Mesenchymal stem cell (in vitro differentiated cells and primary cell): ENCODE measurements at regions not wholly inside any gene's neighbourhood (a gene's known extent, or its start where the extent isn't known, plus 50 kb on each side); places are given as distances from the start of the nearest gene placed in this dataset.

Experiments used
- DNase-seq: peaks from one replicate; pipeline ENCODE4 v3.0.0-alpha.2; 2013
- H2AFZ ChIP-seq: one replicate; pipeline ENCODE4 v1.6.1; 2013; ENCODE audit warnings: low read depth, mild to moderate bottlenecking, control low read depth, inconsistent platforms, low read length, moderate library complexity
- H2AK5ac ChIP-seq: 2 replicates; pipeline ENCODE4 v1.6.1; 2013; ENCODE audit warnings: low read length, moderate library complexity, mild to moderate bottlenecking, inconsistent platforms; ENCODE audit not compliant: severe bottlenecking
- H2BK120ac ChIP-seq: one replicate; pipeline ENCODE4 v1.6.1; 2013; ENCODE audit warnings: low read depth, mild to moderate bottlenecking, inconsistent platforms, low read length, moderate library complexity
- H2BK12ac ChIP-seq, 2 experiments: one replicate each; pipeline ENCODE4 v1.6.1; 2013; ENCODE audit warnings: inconsistent platforms in 2 of 2, low read length in 2 of 2, mild to moderate bottlenecking in 2 of 2, moderate library complexity in 2 of 2, control low read depth in 1 of 2
- H2BK15ac ChIP-seq: one replicate; pipeline ENCODE4 v1.6.1; 2013; ENCODE audit warnings: mild to moderate bottlenecking, low read depth, inconsistent platforms; ENCODE audit not compliant: poor library complexity, severe bottlenecking
- H2BK5ac ChIP-seq: 2 replicates; pipeline ENCODE4 v1.6.1; 2013; ENCODE audit warnings: low read depth, mild to moderate bottlenecking, low read length, control low read depth, inconsistent platforms; ENCODE audit not compliant: poor library complexity, severe bottlenecking
- H3K14ac ChIP-seq, 2 experiments: one replicate each; pipeline ENCODE4 v1.6.1; 2013; ENCODE audit warnings: inconsistent platforms in 2 of 2, low read length in 2 of 2, control low read depth in 1 of 2, mild to moderate bottlenecking in 1 of 2, moderate library complexity in 1 of 2
- H3K18ac ChIP-seq, 2 experiments: one replicate each; pipeline ENCODE4 v1.6.1; 2013; ENCODE audit warnings: inconsistent platforms in 2 of 2, low read length in 2 of 2, control low read depth in 1 of 2, low read depth in 1 of 2, mild to moderate bottlenecking in 1 of 2
- H3K23ac ChIP-seq, 2 experiments: one replicate each; pipeline ENCODE4 v1.6.1; 2013; ENCODE audit warnings: inconsistent platforms in 2 of 2, low read length in 2 of 2, mild to moderate bottlenecking in 2 of 2, moderate library complexity in 2 of 2, control low read depth in 1 of 2
- H3K27ac ChIP-seq: 2 replicates; pipeline ENCODE4 v1.5.1; 2013; ENCODE audit warnings: mild to moderate bottlenecking, moderate library complexity, low read length, control low read depth, inconsistent platforms; ENCODE audit not compliant: poor library complexity, severe bottlenecking
- H3K27me3 ChIP-seq, 2 experiments: 2 replicates each; pipeline versions ENCODE4 v1.6.1 to v1.7.0; 2013; ENCODE audit warnings: low read length in 2 of 2, mild to moderate bottlenecking in 2 of 2, moderate library complexity in 2 of 2, control low read depth in 1 of 2, inconsistent platforms in 1 of 2; ENCODE audit not compliant: control insufficient read depth in 1 of 2, insufficient read depth in 1 of 2
- H3K36me3 ChIP-seq, 2 experiments: 2 replicates each; pipeline versions ENCODE4 v1.6.1 to v1.7.0; 2013; ENCODE audit warnings: low read length in 2 of 2, control low read depth in 1 of 2, inconsistent platforms in 1 of 2, low read depth in 1 of 2, mild to moderate bottlenecking in 1 of 2; ENCODE audit not compliant: insufficient read depth in 2 of 2, control insufficient read depth in 1 of 2
- H3K4ac ChIP-seq, 2 experiments: one replicate each; pipeline ENCODE4 v1.6.1; 2013; ENCODE audit warnings: inconsistent platforms in 2 of 2, low read length in 2 of 2, mild to moderate bottlenecking in 2 of 2, moderate library complexity in 2 of 2, control low read depth in 1 of 2, low read depth in 1 of 2
- H3K4me1 ChIP-seq: 2 replicates; pipeline ENCODE4 v1.6.1; 2013; ENCODE audit warnings: low read depth, low read length, control low read depth; ENCODE audit not compliant: control insufficient read depth, insufficient read depth
- H3K4me2 ChIP-seq: 2 replicates; pipeline ENCODE4 v1.6.1; 2013; ENCODE audit warnings: low read length, mild to moderate bottlenecking, inconsistent platforms; ENCODE audit not compliant: poor library complexity, severe bottlenecking
- H3K4me3 ChIP-seq, 2 experiments: 2 replicates each; pipeline versions ENCODE4 v1.5.1 to v1.7.0; 2013; ENCODE audit warnings: low read length in 2 of 2, mild to moderate bottlenecking in 2 of 2, control low read depth in 1 of 2, low read depth in 1 of 2; ENCODE audit not compliant: insufficient read depth in 1 of 2
- H3K79me1 ChIP-seq: replicated peaks from 2 replicates; pipeline ENCODE4 v1.6.1; 2013; ENCODE audit warnings: mild to moderate bottlenecking, control low read depth, low read length, inconsistent platforms; ENCODE audit not compliant: poor library complexity, severe bottlenecking
- H3K9ac ChIP-seq: 2 replicates; pipeline ENCODE4 v1.7.0; 2013; ENCODE audit warnings: mild to moderate bottlenecking, low read length, moderate library complexity
- H3K9me3 ChIP-seq: 2 replicates; pipeline ENCODE4 v1.7.0; 2013; ENCODE audit warnings: mild to moderate bottlenecking, low read length; ENCODE audit not compliant: control insufficient read depth
- H4K8ac ChIP-seq: one replicate; pipeline ENCODE4 v1.6.1; 2013; ENCODE audit warnings: inconsistent platforms, mild to moderate bottlenecking, low read length, moderate library complexity
- H4K91ac ChIP-seq: one replicate; pipeline ENCODE4 v1.6.1; 2013; ENCODE audit warnings: mild to moderate bottlenecking, low read length, inconsistent platforms
- WGBS: methylation state at CpG from one replicate; pipeline ENCODE4 v1.1.7; 2013; ENCODE audit warnings: mixed read lengths; 5-methylcytosine and 5-hydroxymethylcytosine counted together

- no peak overlapping the region for H2AFZ ChIP-seq
- H3K4ac ChIP-seq: no peak overlapping the region
- H4K91ac ChIP-seq: no peak overlapping the region
- H3K79me1 ChIP-seq: no peaks in the 10 kb centered on the region
- H3K4me1 ChIP-seq: no peaks in the 10 kb centered on the region
- H2BK15ac ChIP-seq: no peak overlapping the region
- H3K18ac ChIP-seq: no peak overlapping the region
- H3K23ac ChIP-seq: no peak overlapping the region
- DNase-seq: no peak
- no peak overlapping the region for H2BK12ac ChIP-seq
- no peak overlapping the region for H3K4me3 ChIP-seq
- no peak overlapping the region for H2BK5ac ChIP-seq
- no peak overlapping the region for H3K9ac ChIP-seq
- no peaks in the 10 kb centered on the region for H3K9me3 ChIP-seq
- 100% methylated on average over 2 of the region's 3 CpGs for WGBS
- H3K4me2 ChIP-seq: no peak overlapping the region
- no peak overlapping the region for H2BK120ac ChIP-seq
- no peaks in the 10 kb centered on the region for H3K27me3 ChIP-seq
- no peak overlapping the region for H3K14ac ChIP-seq
- no peak overlapping the region for H3K27ac ChIP-seq
- no peaks in the 10 kb centered on the region for H3K36me3 ChIP-seq
- H2AK5ac ChIP-seq: no peak overlapping the region
- no peak overlapping the region for H4K8ac ChIP-seq
Observed at GRCh38 chr10:107715565-107715964, 551.1 kb upstream of the SORCS1 start.

- Histone ChIP-seq H2BK15ac (no peak overlapping the region), H3K9ac (no peak overlapping the region), H2BK120ac (no peak overlapping the region), H4K91ac (no peak overlapping the region), H3K4ac (no peak overlapping the region), H2BK5ac (no peak overlapping the region), H2AFZ (no peak overlapping the region), H3K18ac (no peak overlapping the region), H3K79me1 (no peaks in the 10 kb centered on the region), H2AK5ac (no peak overlapping the region), H3K27me3 (no peaks in the 10 kb centered on the region), H3K4me1 (no peaks in the 10 kb centered on the region), H3K4me3 (no peak overlapping the region), H3K4me2 (no peak overlapping the region), H2BK12ac (no peak overlapping the region), H3K23ac (no peak overlapping the region), H3K36me3 (no peaks in the 10 kb centered on the region), H3K14ac (no peak overlapping the region), H3K27ac (no peak overlapping the region), H4K8ac (no peak overlapping the region), H3K9me3 (no peaks in the 10 kb centered on the region)
- no peak for DNase-seq
- WGBS: no CpG with 5 or more reads among the region's 1 CpG
Observed at GRCh38 chr10:107708981-107709380, 544.5 kb upstream of the SORCS1 start.

- Histone ChIP-seq H3K27me3 (no peaks in the 10 kb centered on the region), H2BK15ac (no peak overlapping the region), H3K36me3 (no peaks in the 10 kb centered on the region), H3K18ac (no peak overlapping the region), H2BK12ac (no peak overlapping the region), H2BK5ac (no peak overlapping the region), H3K14ac (no peak overlapping the region), H4K91ac (no peak overlapping the region), H3K4me3 (no peak overlapping the region), H3K4me1 (no peaks in the 10 kb centered on the region), H3K79me1 (no peaks in the 10 kb centered on the region), H3K4me2 (no peak overlapping the region), H2AK5ac (no peak overlapping the region), H3K9me3 (no peaks in the 10 kb centered on the region), H3K4ac (no peak overlapping the region), H2BK120ac (no peak overlapping the region), H4K8ac (no peak overlapping the region), H3K27ac (no peak overlapping the region), H2AFZ (no peak overlapping the region), H3K23ac (no peak overlapping the region), H3K9ac (no peak overlapping the region)
- no peak for DNase-seq
- no CpG with 5 or more reads among the region's 1 CpG for WGBS
Observed at GRCh38 chr10:107706096-107706725, 541.7 kb upstream of the SORCS1 start.

GRCh38 chr10:107701943-107702342, 537.4 kb upstream of the SORCS1 start:
- Histone ChIP-seq H3K4me3 (no peak overlapping the region), H3K9me3 (no peaks in the 10 kb centered on the region), H4K91ac (no peak overlapping the region), H3K4ac (no peak overlapping the region), H2BK120ac (no peak overlapping the region), H4K8ac (no peak overlapping the region), H3K36me3 (no peaks in the 10 kb centered on the region), H3K79me1 (no peaks in the 10 kb centered on the region), H3K23ac (no peak overlapping the region), H3K4me2 (no peak overlapping the region), H3K18ac (no peak overlapping the region), H3K9ac (no peak overlapping the region), H2AFZ (no peak overlapping the region), H2AK5ac (no peak overlapping the region), H3K27me3 (no peaks in the 10 kb centered on the region), H3K27ac (no peak overlapping the region), H3K14ac (no peak overlapping the region), H3K4me1 (no peaks in the 10 kb centered on the region), H2BK5ac (no peak overlapping the region), H2BK12ac (no peak overlapping the region), H2BK15ac (no peak overlapping the region)
- DNase-seq: peak; percentile 21
